ENCODE measurements at regions not wholly inside any gene's neighbourhood (a gene's known extent, or its start where the extent isn't known, plus 50 kb on each side); places are given as distances from the start of the nearest gene placed in this dataset.
"Not testable (repeated sequence)": the region's sequence is repeated elsewhere in the genome, so short reads cannot be mapped to it uniquely, and the experiment has no call there.

- Mint-ChIP-seq H3K9me3 (no peaks in the 10 kb centered on the region), H3K27ac (no peak overlapping the region), H3K36me3 (no peaks in the 10 kb centered on the region)
- DNase-seq (ENCODE audit: low spot score in 2 of 2) (no peak), ATAC-seq (no peak)
These were observed 138.4 kb upstream of the G2E3 start for GRCh38 chr14:30420515-30420914.

DNA sequence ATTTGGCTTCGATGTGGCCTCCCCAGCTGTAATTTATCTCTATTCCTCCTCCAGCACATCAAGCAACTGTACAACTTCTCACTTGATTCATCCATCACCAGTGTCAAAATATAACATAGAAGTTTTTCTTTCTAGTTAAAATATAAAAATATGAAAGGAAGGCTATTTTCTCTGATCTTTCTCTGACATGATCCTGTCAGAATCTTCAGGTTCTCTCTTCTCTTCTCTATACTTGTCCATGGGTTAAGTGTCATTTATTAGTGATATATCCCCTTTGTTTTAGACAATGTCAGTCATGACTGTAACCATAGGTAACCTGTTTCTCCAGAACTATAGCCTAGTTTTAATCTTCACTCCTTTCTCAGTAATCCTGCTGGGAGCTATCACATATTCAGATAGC, 132.5 kb upstream of the G2E3 start:
- ATAC-seq, result no peak
- H3K27ac Mint-ChIP-seq, result no peak overlapping the region
- no peaks in the 10 kb centered on the region for H3K9me3 Mint-ChIP-seq
- no peak for DNase-seq (ENCODE audit: low spot score in 2 of 2)
- no peaks in the 10 kb centered on the region for H3K36me3 Mint-ChIP-seq

DNA sequence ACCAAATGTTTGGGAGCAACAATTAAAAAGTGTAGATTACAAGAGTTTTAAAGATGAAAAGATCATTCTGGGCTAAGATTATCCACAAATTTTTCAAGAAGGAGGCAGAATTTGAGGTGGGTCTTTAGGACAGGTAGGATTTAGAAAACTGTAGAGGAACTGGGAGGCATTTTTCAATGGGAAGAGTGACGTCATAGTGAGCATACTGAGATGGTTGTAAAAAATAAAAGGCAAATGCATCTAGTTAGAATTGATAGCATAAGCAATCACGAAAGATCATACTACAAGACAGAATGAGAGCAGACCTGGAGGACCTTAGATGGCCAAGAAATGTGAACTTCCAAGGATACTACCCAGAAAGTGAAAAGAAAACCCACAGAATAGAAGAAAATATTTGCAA, 131.6 kb upstream of the G2E3 start:
- Mint-ChIP-seq H3K36me3 (no peaks in the 10 kb centered on the region), H3K27ac (no peak overlapping the region), H3K9me3 (no peaks in the 10 kb centered on the region)
- DNase-seq (ENCODE audit: low spot score in 2 of 2) (no peak), ATAC-seq (no peak)

- ATAC-seq, result no peak
- H3K27ac Mint-ChIP-seq, result no peak overlapping the region
- no peak for DNase-seq (ENCODE audit: low spot score in 2 of 2)
- H3K9me3 Mint-ChIP-seq, result no peaks in the 10 kb centered on the region
- no peaks in the 10 kb centered on the region for H3K36me3 Mint-ChIP-seq
These were observed 131.1 kb upstream of the G2E3 start for GRCh38 chr14:30427846-30428245.

DNA sequence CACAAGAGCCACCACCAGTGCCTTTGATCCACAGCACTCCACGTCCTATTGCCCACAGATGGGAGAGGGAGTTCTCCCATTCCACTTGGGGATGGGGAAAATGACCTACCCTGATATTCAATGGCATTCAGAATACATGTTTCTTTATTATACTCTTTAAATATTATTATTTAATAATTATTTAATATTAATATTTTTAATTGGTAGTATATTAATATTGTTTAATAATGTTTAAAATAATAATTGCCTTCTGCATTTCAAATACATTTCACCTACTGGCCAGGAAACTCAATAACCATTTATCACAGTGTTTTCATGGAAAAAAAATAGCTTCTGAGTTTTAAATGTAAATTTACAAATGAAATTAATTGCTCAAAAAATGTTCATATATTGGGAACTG, 127.4 kb upstream of the G2E3 start:
- Mint-ChIP-seq H3K36me3 (no peaks in the 10 kb centered on the region), H3K9me3 (no peaks in the 10 kb centered on the region), H3K27ac (no peak overlapping the region)
- ATAC-seq (no peak), DNase-seq (ENCODE audit: low spot score in 2 of 2) (no peak)

DNA sequence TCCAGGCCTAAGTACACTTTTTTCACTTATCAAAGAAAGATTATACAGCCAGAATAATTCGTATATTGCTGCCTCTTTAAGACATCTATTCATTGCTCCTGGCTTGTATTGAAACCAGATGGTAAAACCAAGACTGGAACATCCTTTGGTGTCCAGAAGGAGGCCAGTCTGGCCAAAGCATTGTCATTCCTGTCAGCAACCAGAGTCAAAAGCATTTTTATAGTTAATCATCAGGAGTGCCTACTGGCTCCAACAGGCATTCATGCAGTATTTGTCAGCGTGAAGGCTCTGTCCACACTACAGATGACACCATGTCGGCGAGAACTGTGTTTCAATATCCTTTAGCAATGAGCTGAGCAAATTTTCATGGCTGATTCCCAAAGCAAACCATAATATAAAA, 118.0 kb upstream of the G2E3 start:
- no peak for DNase-seq (ENCODE audit: low spot score in 2 of 2)
- no peaks in the 10 kb centered on the region for H3K9me3 Mint-ChIP-seq
- H3K27ac Mint-ChIP-seq, result no peak overlapping the region
- no peak for ATAC-seq
- H3K36me3 Mint-ChIP-seq, result no peaks in the 10 kb centered on the region

GRCh38 chr14:30443368-30444007, 115.5 kb upstream of the G2E3 start:
- no peaks in the 10 kb centered on the region for H3K9me3 Mint-ChIP-seq
- ATAC-seq (no peak), DNase-seq (ENCODE audit: low spot score in 2 of 2) (no peak)
- no peaks in the 10 kb centered on the region for H3K36me3 Mint-ChIP-seq
- no peak overlapping the region for H3K27ac Mint-ChIP-seq

GRCh38 chr14:30444451-30444850, 114.5 kb upstream of the G2E3 start:
- H3K27ac Mint-ChIP-seq, result no peak overlapping the region
- no peaks in the 10 kb centered on the region for H3K36me3 Mint-ChIP-seq
- no peaks in the 10 kb centered on the region for H3K9me3 Mint-ChIP-seq
- ATAC-seq, result no peak
- no peak for DNase-seq (ENCODE audit: low spot score in 2 of 2)

DNA sequence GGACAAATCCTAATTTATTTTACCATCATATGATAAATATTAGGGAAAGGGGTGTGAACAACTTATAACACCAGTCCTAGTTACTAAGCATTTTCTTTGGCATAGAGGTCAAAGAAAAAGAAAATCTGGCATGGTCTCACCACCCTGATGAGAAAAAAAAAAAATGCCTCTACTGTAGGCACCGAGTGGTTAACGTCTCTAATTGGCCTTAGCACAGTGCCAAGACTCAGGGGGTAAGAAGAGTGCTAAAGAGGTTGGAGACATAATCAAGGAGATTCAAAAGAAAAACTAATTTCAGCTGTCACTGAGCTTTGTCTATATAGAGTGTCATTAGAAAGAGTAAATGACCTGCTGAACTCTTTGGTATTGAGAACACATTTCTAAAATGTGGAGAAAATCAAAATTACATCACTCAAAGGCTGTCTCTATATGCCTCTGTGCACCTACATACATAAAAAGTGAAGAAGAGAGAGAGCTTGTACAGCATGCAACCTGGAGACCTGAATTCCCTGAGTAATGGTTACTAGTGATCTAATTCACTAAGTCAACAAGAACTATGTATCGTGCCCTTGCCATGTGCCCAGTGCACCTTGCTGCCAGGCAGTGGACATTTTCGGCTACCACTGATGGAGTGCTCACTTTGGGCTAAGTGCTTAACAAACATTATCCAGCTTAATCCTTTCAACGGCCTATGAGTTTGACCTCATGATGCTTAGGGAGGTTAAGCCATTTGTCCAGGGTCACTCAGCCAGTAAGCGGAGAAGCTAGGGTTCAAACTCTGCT, 113.8 kb upstream of the G2E3 start:
- H3K36me3 Mint-ChIP-seq, result no peaks in the 10 kb centered on the region
- ATAC-seq (no peak), DNase-seq (ENCODE audit: low spot score in 2 of 2) (no peak)
- H3K9me3 Mint-ChIP-seq, result no peaks in the 10 kb centered on the region
- H3K27ac Mint-ChIP-seq, result no peak overlapping the region

- Mint-ChIP-seq H3K36me3 (no peaks in the 10 kb centered on the region), H3K9me3 (no peaks in the 10 kb centered on the region), H3K27ac (no peak overlapping the region)
- ATAC-seq, result no peak
- no peak for DNase-seq (ENCODE audit: low spot score in 2 of 2)
These were observed 113.1 kb upstream of the G2E3 start for GRCh38 chr14:30445852-30446251.

DNA sequence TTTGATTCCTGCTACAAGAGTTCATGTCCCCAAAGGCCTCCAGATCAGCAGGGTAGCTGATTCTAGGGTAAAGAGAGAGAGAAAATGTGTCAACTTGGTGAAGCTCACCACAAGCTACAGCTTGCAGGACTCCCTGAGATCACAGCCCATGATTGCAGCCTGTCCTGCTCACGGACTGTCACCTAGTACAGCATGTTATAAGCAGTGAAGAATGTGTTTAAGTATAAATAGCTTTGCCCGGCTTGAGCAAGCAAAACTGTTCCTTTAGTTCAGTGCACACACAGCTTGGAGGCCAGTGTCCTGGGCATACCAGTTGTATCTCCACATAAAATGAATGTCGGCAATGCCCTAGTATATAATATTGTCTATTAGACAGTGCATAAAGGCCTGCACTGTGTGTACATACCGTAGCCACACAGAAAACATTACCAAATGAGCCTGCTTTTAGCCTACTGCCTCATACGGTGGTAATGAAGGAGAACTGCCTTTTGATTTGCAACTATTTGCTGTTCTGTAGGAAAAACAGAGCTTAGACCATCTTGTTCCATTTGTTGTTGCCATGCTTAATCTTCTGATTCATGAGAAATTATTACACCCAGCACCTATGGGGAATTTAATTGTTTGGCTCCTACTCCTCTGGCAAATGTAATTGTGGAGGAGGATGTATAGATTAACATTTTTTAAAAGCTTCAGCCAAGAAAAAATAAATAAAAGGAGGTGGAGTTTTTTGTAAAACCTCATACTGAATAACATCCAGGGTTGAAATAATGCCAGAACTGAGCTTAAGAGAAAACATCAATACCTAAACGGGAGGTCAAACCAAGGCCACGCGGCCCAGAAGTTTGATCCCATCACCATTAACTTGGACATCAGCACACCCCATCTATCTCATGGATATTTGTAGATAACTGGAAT, 108.1 kb upstream of the G2E3 start:
- ATAC-seq (no peak), DNase-seq (ENCODE audit: low spot score in 2 of 2) (no peak)
- Mint-ChIP-seq H3K9me3 (no peaks in the 10 kb centered on the region), H3K27ac (no peak overlapping the region), H3K36me3 (no peaks in the 10 kb centered on the region)

DNA sequence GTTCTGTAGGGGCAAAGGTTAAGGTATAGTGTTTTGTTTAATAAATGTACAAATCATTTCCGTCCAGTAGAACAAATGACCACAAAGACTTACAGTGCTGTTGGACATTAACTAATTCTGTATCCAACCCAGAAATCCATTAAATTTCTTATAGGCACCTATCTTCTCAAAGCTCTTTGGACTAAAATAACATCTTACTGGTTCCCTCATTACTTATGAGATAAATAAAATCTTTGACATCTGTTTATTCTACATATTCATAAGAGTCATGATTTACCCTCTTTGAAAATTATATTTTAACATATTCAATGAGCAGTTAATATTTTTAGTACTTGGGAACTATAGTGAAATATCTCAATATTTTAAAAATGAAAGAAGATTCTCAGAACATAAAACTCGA, 102.7 kb upstream of the G2E3 start:
- ATAC-seq, result no peak
- Mint-ChIP-seq H3K9me3 (no peaks in the 10 kb centered on the region), H3K27ac (no peak overlapping the region), H3K36me3 (no peaks in the 10 kb centered on the region)
- DNase-seq (ENCODE audit: low spot score in 2 of 2), result no peak

- DNase-seq (ENCODE audit: low spot score in 2 of 2) (no peak), ATAC-seq (no peak)
- Mint-ChIP-seq H3K9me3 (no peaks in the 10 kb centered on the region), H3K36me3 (no peaks in the 10 kb centered on the region), H3K27ac (no peak overlapping the region)
These were observed 96.6 kb upstream of the G2E3 start for GRCh38 chr14:30462358-30462757.

GRCh38 chr14:30464481-30464880, 94.5 kb upstream of the G2E3 start:
- no peaks in the 10 kb centered on the region for H3K36me3 Mint-ChIP-seq
- DNase-seq (ENCODE audit: low spot score in 2 of 2), result no peak
- no peak for ATAC-seq
- no peak overlapping the region for H3K27ac Mint-ChIP-seq
- no peaks in the 10 kb centered on the region for H3K9me3 Mint-ChIP-seq

- Mint-ChIP-seq H3K9me3 (no peaks in the 10 kb centered on the region), H3K27ac (no peak overlapping the region), H3K36me3 (no peaks in the 10 kb centered on the region)
- DNase-seq (ENCODE audit: low spot score in 2 of 2) (no peak), ATAC-seq (no peak)
These were observed 90.6 kb upstream of the G2E3 start for GRCh38 chr14:30468354-30468753.

DNA sequence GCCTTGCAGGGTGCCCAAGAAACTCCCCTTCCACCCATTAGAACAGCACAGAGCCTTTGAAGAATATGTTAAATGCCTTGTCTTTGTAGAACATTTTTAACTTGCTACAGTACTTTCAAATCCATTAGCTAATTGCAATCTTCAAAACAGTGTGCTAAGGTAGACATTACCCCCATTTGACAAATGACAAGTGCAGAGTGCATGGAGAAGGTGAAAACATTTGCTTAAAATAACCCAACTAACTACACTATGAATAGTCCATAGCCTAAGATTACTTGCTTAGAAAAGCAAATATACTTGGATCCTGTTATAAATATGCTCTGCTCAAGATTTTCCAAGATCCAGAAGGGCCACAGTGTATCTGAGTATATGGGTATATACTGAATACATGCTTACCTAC, 87.0 kb upstream of the G2E3 start:
- Mint-ChIP-seq H3K27ac (no peak overlapping the region), H3K36me3 (no peaks in the 10 kb centered on the region), H3K9me3 (no peaks in the 10 kb centered on the region)
- no peak for ATAC-seq
- DNase-seq (ENCODE audit: low spot score in 2 of 2), result no peak

DNA sequence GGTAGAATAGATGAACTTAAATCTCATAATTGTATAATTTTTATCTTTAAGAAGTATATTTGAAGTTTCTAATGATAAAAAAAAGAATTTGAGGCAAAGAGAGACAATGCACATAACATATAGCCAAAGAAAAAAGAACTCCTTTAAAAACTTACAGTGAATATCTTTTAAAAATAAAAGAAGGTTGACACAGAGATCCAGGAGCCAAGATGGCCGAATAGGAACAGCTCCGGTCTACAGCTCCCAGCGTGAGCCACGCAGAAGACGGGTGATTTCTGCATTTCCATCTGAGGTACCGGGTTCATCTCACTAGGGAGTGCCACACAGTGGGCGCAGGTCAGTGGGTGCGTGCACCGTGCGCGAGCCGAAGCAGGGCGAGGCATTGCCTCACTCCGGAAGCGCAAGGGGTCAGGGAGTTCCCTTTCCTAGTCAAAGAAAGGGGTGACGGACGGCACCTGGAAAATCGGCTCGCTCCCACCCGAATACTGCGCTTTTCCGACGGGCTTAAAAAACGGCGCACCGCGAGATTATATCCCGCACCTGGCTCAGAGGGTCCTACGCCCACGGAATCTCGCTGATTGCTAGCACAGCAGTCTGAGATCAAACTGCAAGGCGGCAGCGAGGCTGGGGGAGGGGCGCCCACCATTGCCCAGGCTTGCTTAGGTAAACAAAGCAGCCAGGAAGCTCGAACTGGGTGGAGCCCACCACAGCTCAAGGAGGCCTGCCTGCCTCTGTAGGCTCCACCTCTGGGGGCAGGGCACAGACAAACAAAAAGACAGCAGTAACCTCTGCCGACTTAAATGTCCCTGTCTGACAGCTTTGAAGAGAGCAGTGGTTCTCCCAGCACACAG, 84.9 kb upstream of the G2E3 start:
- DNase-seq (ENCODE audit: low spot score in 2 of 2); ATAC-seq; H3K36me3 Mint-ChIP-seq; H3K9me3 Mint-ChIP-seq; H3K27ac Mint-ChIP-seq: not testable (repeated sequence)
